GM21723 (cell line): ENCODE measurements at regions not wholly inside any gene's neighbourhood (a gene's known extent, or its start where the extent isn't known, plus 50 kb on each side); places are given as distances from the start of the nearest gene placed in this dataset.

ENCODE experiments used
- ATAC-seq: cut with Tn5 transposase; IDR thresholded peaks from one replicate; pipeline ENCODE4 v1.9.1; 2021; ENCODE audit warnings: mild to moderate bottlenecking, moderate library complexity; ENCODE audit not compliant: unreplicated experiment

DNA sequence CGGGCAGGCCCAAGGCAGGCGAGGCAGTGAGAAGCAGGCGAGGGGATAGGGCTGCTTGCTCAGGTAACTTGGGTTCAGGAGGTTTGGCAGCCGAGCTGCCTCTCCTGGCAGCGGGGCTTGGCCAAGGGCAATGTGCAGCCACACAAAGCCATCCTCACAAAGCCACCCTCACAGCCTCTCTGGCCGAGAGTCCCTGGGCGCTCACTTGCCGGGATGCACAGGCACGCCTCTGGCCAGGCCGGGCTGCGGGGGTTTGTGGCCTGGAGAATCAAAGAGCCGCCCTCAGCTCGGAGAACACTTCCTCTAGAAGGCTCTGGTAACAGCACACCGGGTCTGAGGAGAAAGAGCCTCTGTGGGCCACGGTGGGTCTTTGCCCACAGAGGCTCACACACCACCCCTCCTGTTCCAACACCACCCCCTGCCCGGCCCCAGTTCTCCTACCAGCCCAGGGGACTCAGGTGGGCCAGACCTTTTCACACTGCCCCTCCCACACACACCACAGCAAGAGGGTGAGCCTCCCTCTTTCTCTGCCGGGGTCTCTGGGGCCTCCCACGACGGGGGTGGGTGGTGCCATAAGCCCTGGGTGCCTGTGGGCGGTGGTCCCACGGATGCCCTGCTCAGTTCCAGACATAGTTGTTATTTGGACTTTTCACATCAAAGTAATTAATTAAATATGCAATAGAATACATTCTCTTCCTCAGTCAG is 186.9 kb downstream of the ZFP36L2 start:
- no peak for ATAC-seq

DNA sequence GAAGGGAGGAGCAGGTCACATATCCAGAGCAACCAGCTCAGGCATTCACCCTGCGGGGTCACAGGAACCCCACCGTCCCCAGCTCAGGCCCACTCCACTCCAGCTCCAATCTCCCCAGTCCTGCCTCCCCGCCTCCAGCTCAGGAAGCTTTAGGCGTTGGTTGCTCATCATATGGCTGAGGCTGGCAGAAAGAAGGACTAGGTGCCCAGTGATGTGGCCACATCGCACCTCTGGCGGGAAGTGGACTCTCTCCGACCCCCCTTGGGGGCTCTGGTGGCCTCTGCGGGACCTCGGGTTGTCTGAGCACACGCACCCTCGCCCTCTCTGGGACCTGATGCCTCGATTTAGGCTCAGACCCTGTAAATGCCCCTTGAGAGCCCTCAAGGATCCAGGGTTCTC is 187.7 kb downstream of the ZFP36L2 start:
- ATAC-seq = no peak

DNA sequence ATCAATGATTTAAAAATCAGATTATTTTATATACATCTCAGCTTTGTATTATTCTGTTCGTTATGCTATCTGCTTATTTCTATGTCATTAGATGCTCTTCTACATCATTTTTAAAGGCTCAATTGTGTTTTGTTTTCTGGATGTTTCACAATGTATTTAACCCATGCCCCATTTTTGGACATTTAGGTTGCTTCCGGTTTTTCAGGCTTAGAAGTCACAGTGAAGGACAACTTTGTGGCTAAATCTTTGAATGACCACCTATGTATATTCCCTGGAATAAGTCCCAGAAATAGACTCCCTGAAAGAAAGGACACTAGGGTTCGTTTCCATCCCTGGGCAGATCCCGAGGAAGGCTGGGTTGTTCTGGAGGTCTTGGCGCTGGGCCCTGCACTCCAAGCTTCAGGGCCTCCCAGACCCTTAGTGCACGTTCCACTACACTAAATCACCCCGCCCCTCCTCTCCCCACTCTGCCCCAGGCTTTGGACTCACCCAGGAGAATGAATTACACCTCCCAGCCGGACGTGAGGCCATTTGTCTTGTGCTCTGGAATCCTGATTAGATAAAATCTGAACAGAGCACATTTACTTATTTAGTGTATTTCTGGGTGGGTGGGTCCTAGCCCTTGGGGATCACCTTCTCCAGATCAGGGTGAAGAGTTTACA is 188.2 kb downstream of the ZFP36L2 start:
- no peak for ATAC-seq

DNA sequence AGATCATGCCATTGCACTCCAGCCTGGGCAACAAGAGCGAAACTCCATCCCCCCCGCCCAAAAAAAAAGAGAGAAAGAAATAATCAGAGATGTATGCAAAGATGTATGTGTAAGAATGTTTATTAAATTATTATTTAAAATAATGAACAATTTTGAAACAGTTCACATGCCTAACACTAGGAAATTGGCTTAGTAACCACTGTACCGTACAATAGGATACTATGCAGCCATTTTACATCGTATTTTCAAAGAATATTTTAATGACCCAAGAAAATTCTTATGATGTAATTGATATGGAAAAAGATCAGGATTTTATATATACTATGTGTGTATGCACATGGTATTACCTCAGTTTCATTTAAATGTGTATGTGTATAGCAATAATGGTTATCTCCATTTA is 190.5 kb downstream of the ZFP36L2 start:
- ATAC-seq = no peak

DNA sequence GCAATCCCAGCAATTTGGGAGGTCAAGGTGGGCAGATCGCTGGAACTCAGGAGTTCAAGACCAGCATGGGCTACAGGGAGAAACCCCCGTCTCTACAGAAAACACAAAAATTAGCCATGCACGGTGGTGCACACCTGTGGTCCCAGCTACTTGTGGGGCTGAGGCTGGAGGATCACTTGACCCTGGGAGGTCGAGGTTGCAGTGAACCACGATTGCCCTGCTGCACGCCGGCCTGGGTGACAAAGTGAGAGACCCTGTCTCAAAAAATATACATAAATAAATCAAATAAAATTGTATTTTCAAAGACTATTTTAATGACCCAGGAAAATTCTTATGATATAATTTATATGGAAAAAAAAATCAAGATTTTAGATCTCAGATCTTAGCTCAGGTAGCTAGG is 191.5 kb downstream of the ZFP36L2 start:
- ATAC-seq = no peak

DNA sequence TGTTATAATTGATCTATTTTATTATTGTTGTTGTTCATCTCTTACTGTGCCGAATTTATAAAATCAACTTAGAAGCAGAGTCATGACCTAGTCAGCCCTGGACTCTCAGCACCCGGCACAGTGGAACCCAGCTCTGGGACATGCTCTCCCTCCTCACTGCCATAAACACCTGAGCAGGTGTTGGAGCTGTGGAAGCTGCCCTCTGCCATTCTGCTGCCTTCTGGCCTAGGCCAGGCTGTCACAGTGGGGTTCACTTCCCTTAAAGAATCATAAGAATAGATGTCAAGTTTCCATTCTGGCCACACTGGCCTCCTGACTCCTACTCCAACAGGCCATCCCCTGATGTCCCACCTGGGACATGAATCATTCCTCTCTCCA is 192.2 kb downstream of the ZFP36L2 start:
- no peak for ATAC-seq

DNA sequence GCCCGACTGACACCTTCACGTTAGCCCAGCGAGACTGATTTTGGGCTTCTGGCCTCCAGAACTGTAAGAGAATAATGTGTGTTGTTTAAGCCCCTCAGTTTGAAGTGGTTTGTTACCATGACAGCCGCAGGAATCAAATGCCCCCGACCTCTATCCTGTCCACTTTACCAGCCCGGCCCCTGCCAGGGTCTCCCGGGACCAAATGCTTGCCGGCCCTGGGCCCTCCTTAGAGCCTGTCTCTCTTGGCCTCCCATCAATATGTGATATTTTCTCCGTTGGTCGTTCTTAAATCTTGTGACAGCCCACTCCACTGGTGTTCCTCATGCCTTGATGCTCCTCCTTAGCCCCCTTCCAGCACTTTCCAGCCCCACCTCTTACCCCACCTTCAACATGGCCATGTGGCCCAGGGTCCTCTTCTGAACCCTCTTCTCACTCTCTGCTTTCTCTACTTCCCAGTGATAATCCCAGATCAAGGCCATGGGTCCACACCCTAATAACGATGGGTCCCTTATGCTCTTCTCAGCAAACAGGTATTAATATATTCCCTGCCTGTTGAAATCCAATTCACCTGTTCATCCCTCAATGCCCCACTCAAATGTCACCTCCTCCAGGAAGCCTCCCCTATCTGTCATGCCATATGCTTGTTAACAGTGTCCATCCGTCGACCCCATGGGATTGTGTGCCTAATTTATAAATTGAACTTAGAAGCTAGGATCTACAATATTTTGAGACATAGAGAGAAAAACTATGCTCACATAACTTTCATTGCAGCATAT is 192.8 kb downstream of the ZFP36L2 start:
- ATAC-seq = no peak

DNA sequence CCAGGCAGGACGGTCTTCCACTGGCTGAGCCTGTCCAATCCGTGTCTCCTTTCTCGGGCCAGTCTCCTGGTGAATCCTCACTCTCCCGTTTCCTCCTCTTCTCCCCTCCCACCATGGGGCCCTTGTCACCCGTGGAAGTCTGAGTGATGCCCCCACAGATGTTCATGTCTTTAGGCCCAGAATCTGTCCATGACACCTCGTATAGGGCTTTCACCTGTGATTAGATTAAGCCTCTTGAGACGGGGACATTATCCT is 193.5 kb downstream of the ZFP36L2 start:
- ATAC-seq = no peak

DNA sequence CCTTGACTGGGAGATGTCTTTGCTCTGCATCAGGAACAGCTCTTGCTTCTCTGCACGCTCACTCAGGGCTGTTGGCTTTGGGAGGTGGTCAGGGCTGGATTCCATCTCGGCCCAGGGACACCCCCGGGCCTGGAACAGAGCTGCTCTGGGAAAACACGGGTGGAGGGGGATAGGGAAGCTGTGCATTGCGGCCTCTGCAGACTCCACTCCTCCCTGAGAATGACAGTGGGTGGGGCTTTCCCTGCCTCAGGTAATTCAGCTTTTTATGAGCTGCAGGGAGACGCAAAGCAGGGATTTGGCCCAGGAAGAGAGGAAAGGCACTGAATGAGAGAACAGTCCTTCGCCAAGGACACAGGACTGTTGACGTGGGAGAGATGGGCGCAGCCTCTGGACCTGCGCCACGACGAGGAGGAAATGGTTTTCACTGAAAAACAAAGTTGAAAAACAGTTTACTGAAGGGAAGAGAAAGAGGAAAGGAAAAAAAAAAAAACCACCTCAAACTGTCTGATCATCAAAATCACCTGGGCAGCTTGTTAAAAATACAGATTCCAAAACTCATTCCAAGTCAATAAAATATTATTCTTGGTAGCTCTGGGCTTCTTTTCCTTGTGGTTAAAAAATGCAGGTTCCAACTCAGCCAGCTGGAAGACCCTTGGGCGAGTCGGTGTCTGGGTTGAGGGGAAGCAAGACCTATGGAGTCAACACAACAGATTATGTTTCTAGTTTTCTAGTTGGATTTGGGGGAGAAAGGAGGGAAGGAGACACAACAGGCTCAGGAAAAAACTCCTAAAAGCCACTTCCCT is 194.0 kb downstream of the ZFP36L2 start:
- no peak for ATAC-seq

DNA sequence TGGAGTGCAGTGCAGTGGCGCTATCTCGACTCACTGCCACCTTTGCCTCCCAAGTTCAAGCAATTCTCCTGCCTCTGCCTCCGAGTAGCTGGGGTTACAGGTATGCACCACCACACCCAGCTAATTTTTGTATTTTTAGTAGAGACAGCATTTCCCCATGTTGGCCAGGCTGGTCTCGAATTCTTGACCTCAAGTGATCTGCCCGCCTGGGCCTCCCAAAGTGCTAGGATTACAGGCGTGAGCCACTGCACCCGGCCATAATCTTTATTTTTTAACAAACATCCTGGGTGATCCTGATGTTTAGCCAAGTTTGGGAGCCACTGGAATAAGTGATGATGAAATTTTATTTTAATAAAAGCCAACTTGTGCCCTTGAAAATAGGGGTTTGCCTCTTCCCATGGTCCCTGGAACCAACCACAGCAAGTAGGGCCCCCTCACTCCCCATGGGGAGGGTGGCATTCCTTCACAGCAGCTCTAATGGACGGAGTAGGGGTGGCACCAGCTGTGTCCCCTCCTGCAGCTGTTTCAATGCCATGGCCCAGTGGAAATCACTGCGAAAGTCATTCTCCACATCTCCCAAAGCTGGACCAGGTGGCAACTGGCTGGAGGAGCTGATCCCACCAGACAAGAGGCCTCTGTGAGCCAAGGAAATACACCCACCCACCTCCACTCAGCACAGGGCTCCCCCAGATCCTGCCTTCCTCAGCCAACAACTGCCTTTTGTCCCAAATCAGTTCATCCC is 194.8 kb downstream of the ZFP36L2 start:
- ATAC-seq = no peak

DNA sequence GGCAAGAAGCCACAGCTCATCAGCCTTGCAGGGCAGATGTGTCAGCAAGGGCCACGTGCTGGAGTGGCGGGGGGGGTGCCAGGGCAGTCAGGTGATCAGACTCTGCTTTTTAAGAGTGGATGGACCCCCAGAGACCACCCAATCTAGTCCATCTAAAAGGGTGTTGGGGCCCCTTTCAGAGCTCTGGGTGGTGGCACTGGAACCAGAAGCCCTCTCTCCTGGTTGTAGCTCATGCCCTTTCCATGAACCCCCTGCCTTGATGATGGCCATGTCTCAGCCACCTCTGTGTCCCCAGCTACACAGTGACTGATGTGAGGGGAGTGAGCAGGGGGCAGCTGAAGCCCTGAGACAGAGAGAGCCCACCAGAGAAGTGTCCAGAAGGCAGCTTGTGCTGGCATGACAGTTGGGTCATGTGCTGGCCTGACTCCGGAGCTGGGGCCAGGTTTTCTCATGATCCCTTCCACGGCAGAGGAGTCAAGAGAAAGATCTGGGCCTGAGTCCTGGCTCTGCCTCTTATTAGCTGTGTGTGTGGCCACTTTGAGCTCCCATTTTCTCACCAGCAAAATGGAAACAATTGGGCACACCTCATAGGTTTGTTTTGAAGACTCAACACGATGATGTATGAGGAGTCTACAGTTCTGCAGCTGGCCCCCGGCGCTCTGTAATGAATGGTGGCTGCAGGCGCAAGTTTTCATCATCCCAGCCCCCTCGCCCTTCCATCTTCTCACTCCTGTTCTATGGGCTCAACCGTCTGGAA is 195.7 kb downstream of the ZFP36L2 start:
- ATAC-seq = no peak

DNA sequence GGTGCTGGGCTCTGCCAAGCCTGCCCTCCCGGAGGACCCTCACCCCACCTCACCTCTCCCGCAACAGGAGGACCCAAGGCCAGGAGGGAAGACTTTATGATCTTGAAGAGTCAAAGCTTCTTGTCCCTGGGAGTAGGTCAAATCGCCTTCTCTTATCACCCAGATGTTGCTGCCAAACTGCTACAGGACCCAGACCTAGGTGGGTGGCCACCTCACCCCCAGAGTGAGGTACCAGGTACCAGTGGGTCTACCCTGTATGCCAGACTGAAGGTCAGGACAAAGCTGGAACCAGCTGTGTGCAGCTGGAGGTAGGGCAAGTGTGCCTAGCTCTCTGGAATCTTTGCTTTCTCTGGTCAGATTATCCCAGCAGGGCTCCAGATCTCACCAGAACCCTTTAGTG is 197.2 kb downstream of the ZFP36L2 start:
- ATAC-seq = no peak

DNA sequence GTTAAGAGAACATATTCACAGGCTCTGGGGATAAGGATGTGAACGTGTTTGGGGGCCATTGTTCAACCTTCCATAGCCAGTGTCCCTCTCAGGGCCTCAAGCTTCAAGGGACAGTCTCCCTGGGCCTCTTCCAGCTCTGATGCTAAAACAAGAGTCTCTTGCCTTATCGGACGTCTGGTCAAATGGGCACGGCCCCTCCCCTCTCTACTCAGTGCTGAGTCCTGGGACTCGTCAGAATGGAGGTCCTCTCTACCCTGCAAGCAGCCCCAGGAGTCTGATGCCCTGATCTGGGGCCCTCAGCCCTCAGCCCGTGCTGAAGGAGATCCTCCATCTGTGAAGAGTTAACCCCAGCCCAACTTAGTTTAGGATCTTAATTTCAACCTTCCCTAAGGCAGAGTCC is 198.2 kb downstream of the ZFP36L2 start:
- no peak for ATAC-seq

DNA sequence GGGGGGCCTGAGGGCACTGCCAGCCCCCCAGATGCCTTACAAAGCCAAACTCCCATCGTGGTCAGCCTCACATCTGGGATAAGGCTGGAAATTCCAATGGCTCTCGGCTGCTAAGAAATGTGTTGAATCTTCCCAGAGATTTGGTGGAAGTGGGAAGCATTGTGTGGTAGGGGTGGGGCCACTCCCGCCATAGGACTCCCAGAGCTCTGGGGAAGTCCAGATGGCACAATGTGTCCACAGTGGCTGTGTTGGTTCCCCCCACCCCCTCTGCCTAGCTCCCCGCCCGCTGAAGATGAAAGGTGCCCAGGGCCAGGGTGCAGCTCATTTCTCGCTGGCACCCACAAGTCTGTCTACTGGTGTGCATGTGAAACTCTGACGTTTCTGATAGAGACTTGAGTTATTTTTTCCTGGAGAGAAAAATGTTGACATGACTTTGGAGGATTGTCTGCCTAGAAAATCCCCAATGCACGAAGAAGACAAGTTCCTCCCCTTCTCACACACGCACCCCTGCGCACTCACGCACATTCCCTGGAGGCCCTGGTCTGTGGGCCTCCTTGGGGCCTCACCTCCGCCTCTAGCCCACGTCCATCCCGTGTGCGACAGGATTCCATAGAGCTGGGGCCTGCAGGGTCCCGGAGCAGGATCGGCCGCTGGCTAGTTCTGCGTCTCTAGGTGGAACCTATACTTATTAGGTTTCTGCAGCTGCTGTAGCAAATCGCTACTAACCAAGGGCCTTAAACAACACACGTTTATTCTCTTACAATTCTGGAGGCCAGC is 199.1 kb downstream of the ZFP36L2 start:
- no peak for ATAC-seq

DNA sequence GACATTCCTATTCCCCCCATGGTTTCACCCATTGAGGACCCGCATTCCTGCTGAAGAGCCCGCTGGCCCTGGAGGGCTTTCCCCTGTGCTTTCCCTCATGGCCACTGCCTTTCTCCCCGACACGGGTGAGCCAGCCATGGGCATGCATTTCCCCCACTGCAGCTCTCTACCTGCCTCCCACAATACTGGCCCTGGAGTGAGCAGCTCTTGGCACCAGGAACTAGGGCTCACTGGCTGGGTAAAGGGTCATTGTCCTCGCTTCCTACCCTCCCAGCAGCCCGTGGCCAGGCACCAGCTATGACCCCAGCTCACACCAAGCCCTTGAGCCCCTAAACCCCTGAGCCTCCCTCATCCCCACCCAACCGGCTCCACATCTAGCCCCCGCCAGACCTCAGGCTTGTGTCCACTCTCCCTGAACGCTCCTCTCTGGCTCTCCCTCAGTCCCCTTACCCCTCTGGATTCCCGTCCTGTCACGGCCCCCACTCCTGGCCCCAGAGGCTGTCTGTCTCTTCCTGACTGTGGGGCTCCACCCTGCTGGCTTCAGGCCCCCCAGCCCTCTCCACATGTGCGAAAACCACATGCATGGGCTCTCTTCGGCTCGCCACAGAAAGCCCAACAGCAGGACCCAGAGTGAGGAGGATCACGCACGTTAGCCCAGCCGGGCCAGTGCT is 199.8 kb downstream of the ZFP36L2 start:
- no peak for ATAC-seq

DNA sequence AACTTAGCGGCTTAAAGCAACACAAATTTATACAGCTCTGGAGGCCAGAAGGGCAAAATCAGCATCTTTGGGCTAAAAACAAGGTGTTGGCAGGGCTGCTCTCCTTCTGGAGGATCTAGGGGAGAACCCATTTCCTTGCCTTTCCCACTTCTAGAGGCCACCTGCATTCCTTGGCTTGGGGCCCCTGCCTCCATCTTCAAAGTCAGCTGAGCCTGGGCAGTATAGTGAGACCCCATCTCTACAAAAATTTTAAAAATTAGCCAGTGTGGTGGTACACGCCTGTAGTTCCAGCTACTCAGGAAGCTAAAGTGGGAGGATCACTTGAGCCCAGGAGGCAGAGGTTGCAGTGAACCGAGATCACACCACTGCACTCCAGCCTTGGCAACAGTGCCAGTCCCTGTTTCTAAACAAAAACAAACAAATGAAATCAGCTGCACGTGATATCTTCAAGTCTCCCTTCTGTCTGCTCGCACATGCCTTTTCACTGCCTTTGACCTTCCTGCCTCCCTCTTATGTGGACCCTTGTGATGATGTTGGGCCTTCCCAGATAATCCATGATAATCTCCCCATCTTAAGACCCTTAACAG is 200.6 kb downstream of the ZFP36L2 start:
- ATAC-seq = no peak

DNA sequence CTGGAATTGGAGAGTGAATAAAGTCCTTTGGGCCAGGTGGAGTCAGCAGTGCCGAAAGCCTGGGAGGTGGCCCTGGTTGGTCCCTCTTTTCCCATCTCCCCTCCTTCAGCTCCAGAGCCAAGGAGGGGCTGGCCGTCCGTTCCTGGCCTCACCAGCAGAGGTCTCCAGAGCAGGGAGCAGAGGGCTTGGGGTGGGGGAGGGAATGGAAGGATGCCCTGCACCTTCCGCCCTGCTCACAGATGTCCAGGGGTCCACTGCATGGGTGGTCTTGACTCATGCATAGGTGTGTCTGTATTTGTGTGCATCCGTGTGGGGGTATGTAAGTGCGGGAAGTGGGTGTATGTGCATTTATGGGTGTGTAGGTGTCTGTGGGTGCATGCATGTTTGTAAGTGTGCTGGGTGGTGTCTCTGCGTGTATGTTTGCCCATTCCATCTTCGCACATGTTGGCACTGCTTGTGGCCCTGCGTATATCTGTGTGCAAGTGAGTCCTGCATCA is 201.8 kb downstream of the ZFP36L2 start:
- no peak for ATAC-seq

DNA sequence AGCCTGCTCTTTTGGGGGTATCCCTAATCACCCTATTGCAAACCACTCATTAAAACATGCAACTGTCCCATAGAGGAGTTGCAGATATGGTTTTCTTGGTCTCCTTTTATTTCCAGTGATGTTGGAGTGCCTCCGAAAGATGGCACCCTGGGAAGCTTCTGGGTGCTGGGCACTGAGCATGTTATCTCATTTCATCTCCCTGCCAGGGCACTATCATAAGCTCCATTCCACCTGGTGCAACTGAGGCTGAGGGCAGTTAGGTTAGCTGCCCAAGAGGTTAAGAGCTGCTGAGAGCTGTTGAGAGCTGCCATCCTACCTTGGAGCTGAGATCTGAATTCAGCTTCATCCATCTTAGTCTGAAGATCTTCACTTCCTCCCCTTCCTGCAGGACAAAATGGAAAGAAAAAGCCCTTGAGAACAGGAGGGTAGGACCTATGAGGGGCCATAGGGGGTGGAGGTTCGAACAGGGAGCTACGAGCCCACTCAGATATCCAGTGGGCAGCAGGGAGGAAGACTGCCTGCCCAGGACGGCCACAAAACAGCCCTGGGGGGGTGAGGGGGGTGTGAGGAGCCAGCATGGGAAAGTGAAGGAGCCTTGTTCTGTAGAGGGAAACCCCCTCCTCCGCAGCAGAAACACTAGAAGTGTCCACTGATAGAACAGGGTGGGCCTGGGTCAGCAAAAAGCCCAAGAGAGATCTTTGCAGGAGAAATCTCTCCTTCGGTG is 202.5 kb downstream of the ZFP36L2 start:
- ATAC-seq = no peak
